NCI-H510A (cell line): ENCODE measurements at regions not wholly inside any gene's neighbourhood (a gene's known extent, or its start where the extent isn't known, plus 50 kb on each side); places are given as distances from the start of the nearest gene placed in this dataset.

Experiments used
- DNase-seq: peaks from one replicate; lab custom pipeline; 2025; lab: John Stamatoyannopoulos, UW

GRCh38 chr16:59170099-59170712 lies 436.1 kb upstream of the GOT2 start:
- DNase-seq: no peak

- DNase-seq: no peak
Observed at GRCh38 chr16:59169168-59169567, 435.1 kb upstream of the GOT2 start.

DNA sequence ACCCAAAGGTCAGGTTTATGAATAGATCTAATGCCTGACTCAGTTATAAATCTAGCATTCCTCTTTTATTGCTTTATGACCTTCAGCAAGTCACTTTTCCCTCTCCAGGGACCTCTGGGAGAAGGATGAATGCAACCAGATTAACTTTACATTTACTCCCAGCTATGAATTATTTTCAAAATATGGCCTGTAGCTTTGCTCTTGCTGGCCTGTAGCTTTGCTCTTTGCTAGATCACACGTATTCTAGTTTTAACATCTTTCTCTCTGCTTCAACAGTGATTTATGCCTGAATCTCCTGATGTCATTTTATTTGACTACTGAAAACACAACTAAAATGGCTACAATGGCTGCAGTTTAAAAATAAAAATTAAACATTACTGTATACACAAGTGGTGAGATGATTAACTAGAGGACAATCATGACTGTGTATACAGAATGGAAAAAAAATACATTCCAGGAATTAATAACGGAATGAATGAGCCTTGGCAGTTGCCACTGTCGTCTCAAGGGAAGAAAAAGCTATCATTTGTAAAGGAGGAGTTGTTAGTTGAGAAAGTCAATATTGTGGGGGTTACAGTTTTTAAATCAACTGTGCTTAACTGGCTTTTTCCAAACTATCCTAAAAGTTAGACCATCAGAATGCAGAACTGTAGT lies 434.5 kb upstream of the GOT2 start:
- no peak for DNase-seq

DNA sequence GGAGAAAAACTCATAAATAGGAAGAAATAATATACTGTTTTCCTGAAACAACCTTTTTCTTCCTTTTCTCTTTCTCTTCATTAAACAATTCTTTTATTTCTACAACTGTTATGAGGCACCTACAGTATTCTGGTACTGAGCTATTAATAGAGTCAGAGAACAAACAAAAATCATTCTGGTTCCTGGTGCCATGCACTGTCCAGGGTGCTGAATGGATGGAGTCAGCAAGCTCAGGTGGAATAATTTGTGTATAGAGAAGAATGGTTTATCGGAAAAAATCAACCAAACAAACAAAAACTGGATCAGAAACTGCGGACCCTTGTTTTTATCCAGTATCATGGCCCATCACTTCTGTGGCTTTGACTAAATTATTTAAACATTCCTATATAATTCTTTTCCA lies 430.3 kb upstream of the GOT2 start:
- no peak for DNase-seq

DNA sequence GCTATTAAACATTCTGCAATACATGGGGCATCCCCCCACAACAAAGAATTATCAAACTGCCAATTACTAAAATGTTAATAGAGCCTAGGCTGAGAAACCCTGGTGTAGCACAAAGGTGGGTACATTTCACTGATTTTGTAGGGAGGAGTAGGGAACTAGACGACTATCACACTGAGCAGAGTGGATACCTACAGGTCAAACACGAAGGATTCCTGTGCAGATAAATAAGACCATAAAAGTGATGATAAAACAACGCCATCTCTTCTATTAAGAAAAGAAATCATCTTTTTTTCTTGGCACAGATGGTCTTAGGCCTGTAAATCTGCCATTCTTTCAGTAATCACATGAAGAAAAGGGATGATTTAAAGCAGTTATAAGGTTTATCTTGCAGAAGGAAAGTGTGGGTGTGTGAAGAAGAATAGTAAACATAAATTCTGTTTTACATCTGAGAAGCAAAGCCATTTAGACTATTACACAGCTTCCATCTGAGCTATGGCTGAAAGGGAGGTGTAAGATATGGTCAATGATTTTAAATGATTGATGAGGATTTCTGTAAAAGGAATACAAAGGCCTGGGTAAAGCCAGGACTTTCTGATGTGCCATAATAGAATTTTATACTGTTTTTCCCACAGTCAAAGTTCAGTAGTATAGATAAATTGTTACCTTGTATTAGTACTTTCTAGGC lies 429.4 kb upstream of the GOT2 start:
- DNase-seq: no peak

- no peak for DNase-seq
Observed at GRCh38 chr16:59161679-59162078, 427.6 kb upstream of the GOT2 start.

DNA sequence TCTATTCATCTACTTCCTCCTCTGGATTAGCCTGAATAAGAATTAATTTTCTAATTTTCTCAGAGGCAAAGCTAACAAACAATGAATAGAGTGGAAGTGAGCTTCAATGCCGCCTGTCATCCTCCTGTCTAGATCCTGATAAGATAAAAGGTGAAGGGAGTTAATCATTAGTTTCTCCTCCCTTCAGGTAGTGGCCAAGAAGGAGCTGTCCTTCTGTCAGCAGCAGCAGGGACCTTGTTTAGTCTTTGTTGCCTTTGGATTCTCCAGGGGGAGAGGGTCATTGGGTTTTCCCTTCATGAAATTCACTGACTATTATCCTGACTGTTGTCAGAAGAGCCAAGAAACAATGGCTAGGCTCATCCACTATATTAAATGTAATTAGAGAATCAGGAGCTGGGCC lies 420.2 kb upstream of the GOT2 start:
- DNase-seq: no peak

DNA sequence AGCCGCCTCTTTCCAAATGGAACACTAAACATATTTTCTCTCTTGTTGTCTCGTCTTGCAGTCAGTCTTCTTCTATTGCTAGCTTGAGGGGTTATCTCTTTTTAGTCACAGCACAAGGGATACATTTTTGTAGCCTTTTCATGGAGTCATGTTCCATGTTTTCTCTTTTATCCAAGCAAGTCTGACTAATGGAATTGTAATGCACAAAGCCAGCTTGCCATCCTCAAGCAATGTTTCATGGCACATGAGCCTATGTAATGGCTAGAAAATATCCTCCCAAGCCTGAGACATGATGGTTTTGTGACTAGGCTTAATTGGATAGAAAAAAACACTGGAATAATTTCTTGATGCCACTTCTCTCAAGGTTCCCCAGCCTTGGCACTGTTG lies 414.6 kb upstream of the GOT2 start:
- DNase-seq: no peak

DNA sequence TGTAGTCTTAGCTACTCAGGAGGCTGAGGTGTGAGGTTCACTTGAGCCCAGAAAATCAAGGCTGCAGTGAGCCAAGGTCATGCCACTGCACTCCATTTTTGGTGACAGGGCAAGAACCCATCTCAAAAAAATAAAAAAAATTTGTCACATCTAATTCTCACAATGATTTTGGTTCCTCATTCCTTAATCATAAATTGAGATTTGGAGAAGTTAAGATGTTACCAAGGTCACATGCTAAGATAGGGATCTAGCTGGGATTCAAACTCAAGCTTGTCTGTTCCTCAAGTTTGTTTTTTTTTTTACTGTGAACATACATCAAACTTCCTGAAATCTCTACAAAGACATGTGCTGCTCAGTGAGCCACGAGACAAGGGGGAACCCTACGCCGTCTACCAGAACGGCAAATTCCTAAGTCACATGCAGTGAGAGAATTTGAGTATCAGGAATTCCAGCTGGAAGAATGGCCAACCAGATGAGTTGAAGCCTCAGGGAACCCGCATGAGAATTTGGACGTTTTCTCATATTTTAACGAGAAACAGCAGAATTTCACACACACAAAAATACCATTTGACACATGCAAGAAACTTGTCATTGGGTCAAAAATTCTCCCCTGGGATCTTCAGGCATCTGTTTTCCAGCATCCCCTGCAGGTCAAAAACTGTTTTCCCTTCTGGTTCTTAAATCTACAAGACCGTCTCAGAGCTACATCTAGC lies 414.1 kb upstream of the GOT2 start:
- no peak for DNase-seq

DNA sequence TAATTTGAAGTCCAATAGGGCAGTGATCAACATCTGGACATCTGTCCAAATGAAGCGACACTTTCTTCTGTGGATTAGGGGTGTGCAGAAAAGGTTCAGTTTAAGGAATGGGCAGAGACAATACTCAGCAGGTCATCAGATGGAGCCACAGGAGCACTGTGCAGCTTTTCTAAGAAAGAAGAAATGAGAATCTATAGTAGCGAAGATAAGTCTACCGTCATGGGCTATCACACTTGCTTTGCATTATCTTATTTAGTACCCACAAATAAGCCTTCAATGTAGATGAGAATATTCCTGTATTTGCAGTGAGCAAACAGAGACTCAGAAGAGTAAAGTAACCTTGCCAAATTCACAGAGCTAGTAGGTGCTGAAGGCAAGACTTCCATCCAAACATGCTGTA lies 412.0 kb upstream of the GOT2 start:
- DNase-seq: no peak

- no peak for DNase-seq
Observed at GRCh38 chr16:59144841-59145240, 410.7 kb upstream of the GOT2 start.

DNA sequence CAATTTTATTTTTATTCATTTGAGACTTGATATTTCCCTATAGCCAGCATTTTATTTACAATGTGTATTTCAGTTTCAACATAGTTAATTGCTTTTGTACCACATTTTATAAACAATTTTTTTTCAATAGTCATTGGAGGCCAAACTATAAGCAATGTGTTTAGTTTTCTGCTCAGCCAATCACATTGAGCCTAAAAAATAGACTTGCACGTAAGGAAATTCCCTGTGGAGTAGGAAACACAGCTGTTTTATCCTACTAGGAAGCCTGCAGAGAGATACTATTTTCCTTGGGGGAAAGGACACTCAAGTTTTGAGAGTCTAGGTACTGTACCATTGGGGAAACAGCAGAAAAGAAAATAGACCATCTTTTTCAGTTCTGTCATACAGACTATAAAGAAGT lies 410.2 kb upstream of the GOT2 start:
- DNase-seq: no peak

DNA sequence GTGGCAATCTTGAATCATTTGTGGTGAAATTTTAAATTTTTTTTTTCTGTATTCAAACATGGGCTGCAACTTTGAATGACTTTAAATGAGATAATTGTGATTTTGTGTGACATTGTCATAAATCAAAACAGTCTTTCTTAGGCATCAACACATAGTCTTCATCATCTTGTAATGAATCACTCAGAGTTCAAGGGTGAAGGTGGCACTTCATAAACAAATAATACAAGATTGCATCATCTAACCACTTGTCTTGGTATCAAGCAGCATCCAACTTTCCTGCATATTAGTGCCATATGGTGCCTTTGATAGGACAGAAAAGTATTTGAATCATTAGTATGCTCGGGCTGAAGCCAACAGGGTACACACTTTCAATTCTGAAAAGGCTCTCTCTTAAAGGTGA lies 392.4 kb upstream of the GOT2 start:
- DNase-seq: no peak

- no peak for DNase-seq
Observed at GRCh38 chr16:59124056-59124455, 389.9 kb upstream of the GOT2 start.

GRCh38 chr16:59123479-59123878 lies 389.4 kb upstream of the GOT2 start:
- no peak for DNase-seq

- DNase-seq: no peak
Observed at GRCh38 chr16:59122262-59122537, 388.1 kb upstream of the GOT2 start.

DNA sequence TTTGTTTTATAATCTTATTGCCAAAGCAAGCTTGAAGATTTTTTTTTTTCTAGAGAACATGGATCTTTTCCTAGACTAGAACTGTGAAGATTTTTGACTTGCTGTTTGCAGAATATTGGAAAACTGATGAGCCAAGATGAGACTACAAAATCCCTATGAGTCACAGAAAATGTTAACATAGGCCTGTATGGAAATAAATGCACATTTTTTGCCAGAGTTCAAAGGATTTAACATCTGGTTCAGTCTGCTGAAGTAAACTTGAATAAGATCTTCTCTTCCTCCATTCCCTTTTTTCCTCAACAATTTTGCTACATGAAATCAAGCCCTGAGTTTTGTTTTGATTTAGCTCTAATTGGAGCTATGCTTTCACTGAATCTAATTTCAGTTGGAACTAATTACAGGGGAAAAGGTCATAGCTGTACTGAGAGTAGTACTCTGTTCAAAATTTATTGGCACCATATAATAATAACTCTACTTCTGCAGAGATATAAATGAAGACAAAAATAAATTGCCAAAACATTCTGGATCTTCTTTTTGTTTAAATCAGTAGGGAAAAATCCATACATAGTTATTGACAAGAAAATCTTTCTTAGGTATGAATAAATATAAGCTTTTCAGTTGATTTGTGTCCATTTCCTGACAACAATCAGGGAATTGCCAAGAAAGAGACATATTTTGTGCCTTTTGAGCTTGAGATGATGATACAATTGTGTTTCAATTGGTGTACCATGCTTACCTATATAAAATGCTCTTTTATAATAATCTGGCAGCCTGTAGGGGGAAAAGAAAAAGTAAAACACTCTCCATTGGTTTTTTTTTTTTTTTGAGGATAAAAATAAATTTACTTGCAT lies 387.5 kb upstream of the GOT2 start:
- DNase-seq: no peak

DNA sequence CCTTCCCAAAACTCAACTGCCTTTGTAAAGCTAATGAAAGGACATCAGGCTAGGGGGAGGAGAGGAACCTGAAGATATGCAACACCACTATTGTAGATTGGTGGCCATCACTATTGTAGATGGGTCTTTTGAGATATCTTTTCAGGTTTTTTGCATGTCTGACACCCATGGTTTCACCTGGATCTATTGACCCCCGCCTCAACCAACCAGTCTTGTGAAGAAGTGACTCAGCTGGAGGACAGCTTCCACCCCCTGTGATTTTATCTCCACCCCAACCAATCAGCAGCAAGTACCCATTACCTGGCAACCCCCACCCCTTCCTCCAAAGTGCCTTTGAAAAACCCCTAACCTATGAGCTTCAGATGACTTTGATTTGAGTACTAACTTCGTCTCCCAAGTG lies 382.6 kb upstream of the GOT2 start:
- DNase-seq: no peak

DNA sequence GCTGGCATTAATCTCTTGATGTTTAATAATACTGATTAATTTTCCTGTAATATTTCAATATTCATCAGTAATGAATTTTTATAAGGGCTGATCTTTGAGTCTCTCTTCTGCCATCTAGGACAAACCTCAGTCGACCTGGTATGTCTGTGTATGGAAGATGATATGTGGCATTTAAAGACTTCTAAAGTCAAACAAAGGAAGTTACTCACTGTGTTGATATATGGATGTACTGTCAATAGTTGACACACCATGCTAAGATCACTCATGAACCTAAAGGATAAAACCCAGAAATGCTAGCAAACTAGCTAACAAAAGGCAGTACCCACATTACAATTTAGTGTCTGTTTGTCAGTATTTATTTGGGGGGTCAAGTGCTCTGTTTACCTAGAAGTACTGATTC lies 380.7 kb upstream of the GOT2 start:
- DNase-seq: no peak

DNA sequence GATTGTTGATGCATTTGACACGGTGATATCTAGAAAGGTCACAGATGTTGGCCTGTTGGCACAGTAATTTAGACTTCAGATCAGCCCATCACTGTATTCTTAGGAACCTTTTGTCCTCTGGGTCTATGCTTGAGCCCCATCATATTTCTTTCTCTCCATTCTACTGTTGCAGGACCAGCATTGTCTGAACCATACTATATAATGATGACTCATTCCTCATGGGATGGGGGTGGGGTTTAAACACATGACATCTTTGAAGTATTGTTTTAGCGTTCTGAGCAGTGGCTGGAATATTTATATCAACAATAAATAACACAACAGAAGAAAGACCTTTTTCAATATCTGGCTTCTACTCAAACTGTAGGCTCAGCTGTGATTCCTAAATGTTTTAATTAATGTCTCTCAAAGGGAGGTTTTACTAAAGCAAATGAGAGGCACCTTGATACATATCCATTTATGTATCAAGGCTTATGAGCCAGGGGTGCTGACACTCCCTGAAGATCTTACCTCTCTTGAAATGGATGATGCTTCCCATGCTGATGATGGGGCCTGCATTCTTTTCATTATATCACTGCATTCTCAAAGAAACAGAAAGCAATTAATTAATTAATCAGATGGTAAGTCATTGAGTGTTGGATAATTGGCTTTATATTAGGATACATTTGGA lies 379.0 kb upstream of the GOT2 start:
- no peak for DNase-seq

DNA sequence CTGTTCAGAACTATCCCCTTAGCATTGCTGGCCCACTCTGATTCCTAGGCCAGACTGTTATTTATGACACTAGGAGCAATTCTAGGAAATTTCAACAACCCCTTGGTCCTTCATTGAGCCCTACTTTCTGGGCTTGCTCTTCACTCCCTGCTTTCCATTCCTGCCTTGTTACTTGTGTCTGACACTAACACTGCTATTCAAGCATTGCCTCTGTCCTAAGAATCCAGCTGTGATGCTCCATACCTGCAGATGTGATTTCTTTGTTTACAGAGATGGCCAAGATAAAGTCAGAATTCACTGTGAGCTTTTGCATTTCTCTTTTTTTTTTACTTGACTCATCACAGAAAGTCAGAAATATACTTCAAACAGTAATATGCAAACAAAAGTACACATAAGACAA lies 377.2 kb upstream of the GOT2 start:
- no peak for DNase-seq

DNA sequence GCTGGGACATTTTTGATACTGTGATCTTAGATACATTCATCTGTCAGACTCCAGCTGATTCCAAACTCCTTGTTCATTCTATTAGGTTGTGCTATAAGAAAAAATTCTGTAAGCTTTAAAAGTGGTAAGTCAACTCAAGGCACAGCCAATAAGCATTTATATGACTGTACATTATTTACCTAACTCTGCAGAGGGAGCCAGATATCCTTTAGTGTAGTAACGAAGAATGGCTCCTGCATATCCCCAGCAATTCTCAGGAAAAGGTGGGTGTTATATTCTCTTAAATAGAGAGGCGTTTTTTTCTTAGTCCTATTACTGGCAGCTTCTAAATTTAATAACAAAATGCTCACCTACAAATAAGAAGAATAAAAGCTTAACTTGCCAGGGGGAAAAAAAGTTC lies 374.3 kb upstream of the GOT2 start:
- no peak for DNase-seq
